Gastrocnemius medialis (tissue), 4 donors: ENCODE measurements at regions not wholly inside any gene's neighbourhood (a gene's known extent, or its start where the extent isn't known, plus 50 kb on each side); places are given as distances from the start of the nearest gene placed in this dataset.

Source experiments
- POLR2A ChIP-seq, 2 donors: fragments of 450-650 bp; IDR thresholded peaks; one replicate each; pipeline ENCODE4 v1.6.1; 2017; ENCODE audit warnings: antibody characterized with exemption in 2 of 2, mild to moderate bottlenecking in 2 of 2, moderate library complexity in 2 of 2
- TF ChIP-seq, protein P1 (sequence below), 5 experiments: fragments of 450-650 bp in 3 of 5; fragments of 200-600 bp in 2 of 5; sonication (generic) in 2 of 5; IDR thresholded peaks in 4 of 5; conservative IDR thresholded peaks in 1 of 5; 1 replicate in 4 of 5; 2 replicates in 1 of 5; pipeline ENCODE4 v1.5.1; 2016 to 2019; ENCODE audit warnings: antibody characterized with exemption in 5 of 5, mild to moderate bottlenecking in 3 of 5, moderate library complexity in 3 of 5

DNA sequence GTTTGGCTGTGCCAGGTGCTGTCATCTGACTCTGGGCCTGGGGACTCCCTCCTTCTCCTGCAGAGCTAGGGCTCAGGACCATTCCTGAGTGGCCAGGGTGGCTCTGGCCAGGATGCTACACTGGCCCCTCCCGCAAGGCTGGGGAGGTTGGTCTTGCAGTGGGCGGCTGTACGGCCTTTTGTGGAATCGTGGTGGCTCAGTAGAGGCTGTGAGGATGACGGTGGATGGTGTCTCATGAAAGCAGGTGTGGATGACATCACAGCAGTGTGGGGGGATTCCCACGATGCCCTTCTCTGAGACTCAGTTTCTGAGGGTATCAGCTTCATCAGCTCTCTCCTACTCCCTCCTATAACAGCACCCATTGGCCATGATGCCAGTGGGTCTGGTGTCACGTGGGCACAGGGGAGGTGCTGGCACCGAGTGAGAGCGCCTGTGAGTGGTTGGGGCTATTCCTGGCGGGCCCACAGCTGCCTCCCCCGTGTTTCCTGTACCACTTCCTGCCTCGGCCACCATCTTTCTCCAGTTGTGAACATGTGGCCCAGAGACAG lies 144.2 kb upstream of the HDAC4 start:
- TF ChIP-seq, protein P1, sequence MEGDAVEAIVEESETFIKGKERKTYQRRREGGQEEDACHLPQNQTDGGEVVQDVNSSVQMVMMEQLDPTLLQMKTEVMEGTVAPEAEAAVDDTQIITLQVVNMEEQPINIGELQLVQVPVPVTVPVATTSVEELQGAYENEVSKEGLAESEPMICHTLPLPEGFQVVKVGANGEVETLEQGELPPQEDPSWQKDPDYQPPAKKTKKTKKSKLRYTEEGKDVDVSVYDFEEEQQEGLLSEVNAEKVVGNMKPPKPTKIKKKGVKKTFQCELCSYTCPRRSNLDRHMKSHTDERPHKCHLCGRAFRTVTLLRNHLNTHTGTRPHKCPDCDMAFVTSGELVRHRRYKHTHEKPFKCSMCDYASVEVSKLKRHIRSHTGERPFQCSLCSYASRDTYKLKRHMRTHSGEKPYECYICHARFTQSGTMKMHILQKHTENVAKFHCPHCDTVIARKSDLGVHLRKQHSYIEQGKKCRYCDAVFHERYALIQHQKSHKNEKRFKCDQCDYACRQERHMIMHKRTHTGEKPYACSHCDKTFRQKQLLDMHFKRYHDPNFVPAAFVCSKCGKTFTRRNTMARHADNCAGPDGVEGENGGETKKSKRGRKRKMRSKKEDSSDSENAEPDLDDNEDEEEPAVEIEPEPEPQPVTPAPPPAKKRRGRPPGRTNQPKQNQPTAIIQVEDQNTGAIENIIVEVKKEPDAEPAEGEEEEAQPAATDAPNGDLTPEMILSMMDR (IDR thresholded peaks at IDR 0.05 in 4 of 5, conservative IDR thresholded peaks at IDR 0.05 in 1 of 5) = no peak
- no peak for TF ChIP-seq POLR2A (IDR thresholded peaks at IDR 0.05)
